ENCODE measurements at regions not wholly inside any gene's neighbourhood (a gene's known extent, or its start where the extent isn't known, plus 50 kb on each side); places are given as distances from the start of the nearest gene placed in this dataset.
"Not testable (repeated sequence)": the region's sequence is repeated elsewhere in the genome, so short reads cannot be mapped to it uniquely, and the experiment has no call there.

GRCh38 chr5:167268337-167268736 is 1023.1 kb upstream of the WWC1 start:
- DNase-seq (ENCODE audit: low spot score) (no peak), FAIRE-seq (no peak)

GRCh38 chr5:167269146-167269545 is 1022.3 kb upstream of the WWC1 start:
- FAIRE-seq = no peak

GRCh38 chr5:167271081-167271480 is 1020.4 kb upstream of the WWC1 start:
- FAIRE-seq = no peak
- no peak for DNase-seq (ENCODE audit: low spot score)

More at GRCh38 chr5:167269146-167269545, 1022.3 kb upstream of the WWC1 start:
- no peak for DNase-seq (ENCODE audit: low spot score)

DNA sequence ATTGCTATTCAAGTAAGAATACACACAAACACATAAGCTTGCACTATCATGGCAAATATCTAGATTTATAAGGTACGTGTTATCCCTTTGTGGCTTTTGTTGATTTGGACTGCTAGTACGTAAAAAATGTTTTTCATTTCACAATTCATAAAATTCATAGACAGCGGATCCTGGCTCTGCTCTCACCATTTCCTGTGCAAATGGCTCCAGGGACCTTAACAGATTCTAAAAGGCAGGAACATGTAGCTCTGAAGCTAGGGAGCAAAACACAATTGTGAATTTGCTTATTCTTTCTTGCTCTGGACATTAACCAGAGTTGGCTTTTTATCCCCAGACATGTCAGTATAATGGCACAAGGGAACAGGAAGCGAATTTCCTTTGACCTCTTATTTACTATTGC is 1019.9 kb upstream of the WWC1 start:
- FAIRE-seq (no peak), DNase-seq (ENCODE audit: low spot score) (no peak)

DNA sequence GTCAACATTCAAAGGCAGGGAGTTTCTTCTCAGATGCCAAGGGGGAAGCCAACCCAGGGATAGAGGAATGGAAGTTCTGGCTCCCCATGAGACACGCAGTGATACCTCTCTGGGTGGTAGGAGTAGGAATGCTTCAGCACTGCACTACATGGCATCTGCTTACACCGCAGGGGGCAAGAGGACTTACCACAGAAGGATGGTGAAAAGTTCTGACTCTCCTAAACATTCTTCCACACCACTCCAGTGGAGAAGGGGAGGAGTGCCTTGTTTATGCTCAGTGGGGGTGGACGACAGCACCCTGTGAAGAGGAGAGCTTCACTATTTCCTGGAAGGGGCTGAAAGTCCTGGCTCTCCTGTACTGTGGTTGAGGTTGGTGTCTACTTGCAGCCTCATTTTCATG is 1011.3 kb upstream of the WWC1 start:
- no peak for DNase-seq (ENCODE audit: low spot score)
- no peak for FAIRE-seq

GRCh38 chr5:167281925-167282324 is 1009.5 kb upstream of the WWC1 start:
- FAIRE-seq (no peak), DNase-seq (ENCODE audit: low spot score) (no peak)

DNA sequence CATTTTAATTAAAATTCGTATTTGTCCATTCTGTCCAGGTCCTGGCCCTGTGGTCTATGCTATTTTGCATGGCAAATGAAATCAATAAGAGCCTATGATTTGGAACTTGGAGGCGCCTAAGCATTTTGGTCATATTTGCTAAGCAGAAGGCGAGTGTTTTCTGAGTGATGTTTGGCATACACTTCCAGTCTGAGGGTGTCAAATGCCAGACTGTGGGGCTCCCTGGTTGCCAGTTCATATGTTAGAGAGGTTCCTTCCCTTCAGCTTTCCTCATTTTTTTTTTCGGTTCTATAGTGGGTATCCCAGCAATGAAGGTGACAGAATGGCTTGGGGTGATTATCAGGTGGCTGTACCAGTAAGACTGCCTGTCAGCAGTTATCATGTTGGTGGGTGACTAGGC is 1007.8 kb upstream of the WWC1 start:
- no peak for DNase-seq (ENCODE audit: low spot score)
- FAIRE-seq = no peak

GRCh38 chr5:167284222-167284890 is 1007.1 kb upstream of the WWC1 start:
- FAIRE-seq = no peak
- DNase-seq (ENCODE audit: low spot score) = no peak

DNA sequence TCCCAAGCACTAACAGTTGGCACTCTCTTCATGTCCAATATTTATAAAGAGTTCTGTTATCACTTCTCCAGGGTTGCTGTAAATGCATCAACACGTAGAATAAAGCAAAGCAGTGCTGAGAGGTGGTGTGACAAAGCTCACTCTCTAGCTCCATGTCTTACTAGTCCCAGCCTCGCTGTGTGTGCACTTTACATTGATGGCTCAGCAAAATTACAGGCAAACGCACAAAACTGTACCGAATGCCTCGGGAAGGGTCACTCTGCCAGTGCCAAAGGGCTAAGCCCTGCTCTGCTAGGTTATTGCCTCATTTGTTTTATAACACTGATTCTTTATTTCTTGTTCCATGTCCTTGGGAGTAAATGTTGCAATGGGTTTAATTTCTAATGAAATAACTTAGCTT is 1005.9 kb upstream of the WWC1 start:
- FAIRE-seq = no peak
- no peak for DNase-seq (ENCODE audit: low spot score)

DNA sequence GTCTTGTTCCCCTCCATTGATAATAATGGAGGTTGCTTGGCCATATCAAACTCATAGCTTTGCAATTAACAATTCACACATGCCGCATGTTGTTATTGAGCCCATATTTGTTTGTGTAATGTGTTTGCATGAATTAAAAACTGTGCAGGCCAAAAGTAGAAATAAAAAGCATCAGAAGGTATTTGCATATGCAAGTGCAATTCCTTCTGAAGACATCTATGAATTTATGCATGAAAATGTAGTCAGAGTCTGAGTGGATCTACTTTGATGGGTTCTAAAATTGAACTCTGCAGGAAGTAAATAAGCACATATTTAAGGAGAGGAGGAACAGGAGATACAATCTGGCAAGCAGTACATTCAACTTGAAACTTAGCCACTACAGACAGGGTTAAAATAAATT is 1004.6 kb upstream of the WWC1 start:
- DNase-seq (ENCODE audit: low spot score) = no peak

GRCh38 chr5:167290478-167290877 is 1001.0 kb upstream of the WWC1 start:
- FAIRE-seq (no peak), DNase-seq (ENCODE audit: low spot score) (no peak)

More for the DNA sequence above, 1004.6 kb upstream of the WWC1 start:
- FAIRE-seq = no peak

DNA sequence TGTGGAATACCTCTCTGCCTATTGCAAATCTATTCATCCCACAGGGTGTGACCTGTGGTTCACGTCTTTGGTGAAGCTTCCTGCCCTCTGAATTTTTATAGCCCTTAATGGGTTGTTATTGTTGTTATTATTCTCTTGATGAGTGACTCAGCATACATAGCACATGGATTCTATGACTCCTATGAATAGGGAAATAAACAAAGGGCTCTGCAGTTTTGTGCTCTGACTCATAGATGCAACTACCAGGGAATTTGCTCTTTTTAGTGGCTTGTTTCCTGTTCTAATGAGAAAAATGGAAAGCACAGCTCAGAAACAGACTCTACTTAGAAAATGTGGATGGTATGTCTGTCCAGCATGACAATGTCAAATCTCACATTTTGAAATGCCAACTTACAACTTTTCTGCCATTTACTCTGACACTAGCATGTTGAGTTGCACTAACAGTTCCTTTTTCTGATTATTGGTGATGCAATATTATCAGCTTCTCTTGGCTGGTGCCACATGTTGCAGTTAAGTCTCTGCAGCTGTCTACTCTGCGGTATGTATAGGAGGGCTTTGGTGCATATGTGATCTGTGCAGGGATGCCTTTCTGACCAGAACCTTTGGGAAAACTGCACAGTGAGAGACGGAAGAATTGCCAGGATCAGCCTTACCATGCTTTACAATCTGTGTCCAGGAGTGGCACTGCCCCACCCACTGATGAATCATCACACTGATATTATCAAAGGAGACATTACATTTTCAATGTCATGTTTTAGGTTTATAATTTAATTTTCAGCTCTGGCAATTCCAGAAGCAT is 996.4 kb upstream of the WWC1 start:
- FAIRE-seq = no peak
- DNase-seq (ENCODE audit: low spot score) = peak; percentile 65

- DNase-seq (ENCODE audit: low spot score) = no peak
- FAIRE-seq = no peak
Observed at GRCh38 chr5:167295681-167296005, 995.8 kb upstream of the WWC1 start.

DNA sequence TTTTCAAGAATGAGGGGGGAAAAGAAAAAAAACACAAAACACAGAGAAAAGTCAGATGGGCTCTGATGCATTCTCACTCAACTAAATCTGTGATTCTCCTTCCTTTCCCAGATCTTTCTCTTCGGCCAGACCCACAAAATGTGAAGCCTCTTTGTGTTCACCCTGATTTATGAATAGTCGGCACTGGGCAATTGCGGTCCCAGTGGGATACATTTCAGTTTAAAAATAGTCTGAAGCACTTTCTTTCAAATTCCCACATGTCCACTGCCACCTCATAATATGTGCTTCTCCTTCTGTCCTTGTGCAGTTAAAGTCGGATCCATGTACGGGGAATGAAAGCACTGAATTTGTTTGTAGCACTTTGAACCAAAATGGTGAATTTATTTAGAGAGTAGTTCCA is 995.4 kb upstream of the WWC1 start:
- no peak for DNase-seq (ENCODE audit: low spot score)
- FAIRE-seq = no peak

DNA sequence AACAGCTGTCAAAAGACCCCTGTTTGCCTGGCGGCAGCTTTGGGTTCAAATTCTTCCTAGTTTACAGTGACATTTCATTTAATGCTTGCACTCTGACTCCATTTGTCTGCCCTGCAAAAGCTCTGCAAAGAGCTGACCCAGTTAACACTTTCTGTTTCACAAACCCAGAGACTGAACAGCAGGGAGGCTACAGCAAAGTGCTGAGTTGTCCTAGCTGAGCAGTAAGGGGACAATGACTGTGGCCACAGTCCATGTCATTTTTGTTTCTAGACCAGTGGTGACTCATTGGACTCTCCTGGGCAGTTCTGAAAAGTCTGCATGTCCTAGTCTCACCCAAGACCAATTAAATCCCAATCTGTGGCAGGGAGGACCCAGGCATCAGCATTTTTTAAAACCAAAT is 994.8 kb upstream of the WWC1 start:
- FAIRE-seq (no peak), DNase-seq (ENCODE audit: low spot score) (peak; percentile 39)

- not testable (repeated sequence) for DNase-seq (ENCODE audit: low spot score); FAIRE-seq
Observed at GRCh38 chr5:167299861-167300260, 991.6 kb upstream of the WWC1 start.

DNA sequence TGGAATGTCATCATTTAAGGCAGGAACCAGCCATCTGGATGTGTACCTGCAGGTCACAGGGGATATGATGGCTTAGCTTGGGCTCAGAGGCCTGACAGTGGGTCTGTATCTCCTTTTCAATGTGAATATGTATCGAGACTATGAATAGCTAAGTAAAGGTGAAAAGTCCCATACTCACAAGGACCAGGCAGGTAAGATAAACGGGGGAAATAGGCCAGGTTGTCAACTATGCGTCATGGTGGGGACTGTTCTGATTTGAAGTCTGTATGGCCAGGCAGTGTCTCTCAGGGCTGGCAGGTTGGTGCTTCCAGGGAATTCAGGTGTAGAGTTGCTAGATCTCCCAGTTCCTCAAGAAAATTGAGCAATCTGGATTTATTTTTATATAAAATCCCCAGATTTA is 987.9 kb upstream of the WWC1 start:
- DNase-seq (ENCODE audit: low spot score) (no peak), FAIRE-seq (no peak)

GRCh38 chr5:167304834-167305469 is 986.5 kb upstream of the WWC1 start:
- FAIRE-seq = no peak
- DNase-seq (ENCODE audit: low spot score) = no peak

GRCh38 chr5:167305591-167306213 is 985.7 kb upstream of the WWC1 start:
- no peak for FAIRE-seq
- no peak for DNase-seq (ENCODE audit: low spot score)

- FAIRE-seq = no peak
- no peak for DNase-seq (ENCODE audit: low spot score)
Observed at GRCh38 chr5:167307042-167307441, 984.4 kb upstream of the WWC1 start.

- FAIRE-seq (no peak), DNase-seq (ENCODE audit: low spot score) (no peak)
Observed at GRCh38 chr5:167308466-167308865, 983.0 kb upstream of the WWC1 start.

GRCh38 chr5:167309941-167310517 is 981.4 kb upstream of the WWC1 start:
- FAIRE-seq (no peak), DNase-seq (ENCODE audit: low spot score) (no peak)

Data from RCC 7860 (cell line).